ENCODE measurements at regions not wholly inside any gene's neighbourhood (a gene's known extent, or its start where the extent isn't known, plus 50 kb on each side); places are given as distances from the start of the nearest gene placed in this dataset.
"Not testable (repeated sequence)": the region's sequence is repeated elsewhere in the genome, so short reads cannot be mapped to it uniquely, and the experiment has no call there.

- no peak for DNase-seq
Observed at GRCh38 chr1:47689894-47690293, 252.1 kb downstream of the FOXD2 start.

DNA sequence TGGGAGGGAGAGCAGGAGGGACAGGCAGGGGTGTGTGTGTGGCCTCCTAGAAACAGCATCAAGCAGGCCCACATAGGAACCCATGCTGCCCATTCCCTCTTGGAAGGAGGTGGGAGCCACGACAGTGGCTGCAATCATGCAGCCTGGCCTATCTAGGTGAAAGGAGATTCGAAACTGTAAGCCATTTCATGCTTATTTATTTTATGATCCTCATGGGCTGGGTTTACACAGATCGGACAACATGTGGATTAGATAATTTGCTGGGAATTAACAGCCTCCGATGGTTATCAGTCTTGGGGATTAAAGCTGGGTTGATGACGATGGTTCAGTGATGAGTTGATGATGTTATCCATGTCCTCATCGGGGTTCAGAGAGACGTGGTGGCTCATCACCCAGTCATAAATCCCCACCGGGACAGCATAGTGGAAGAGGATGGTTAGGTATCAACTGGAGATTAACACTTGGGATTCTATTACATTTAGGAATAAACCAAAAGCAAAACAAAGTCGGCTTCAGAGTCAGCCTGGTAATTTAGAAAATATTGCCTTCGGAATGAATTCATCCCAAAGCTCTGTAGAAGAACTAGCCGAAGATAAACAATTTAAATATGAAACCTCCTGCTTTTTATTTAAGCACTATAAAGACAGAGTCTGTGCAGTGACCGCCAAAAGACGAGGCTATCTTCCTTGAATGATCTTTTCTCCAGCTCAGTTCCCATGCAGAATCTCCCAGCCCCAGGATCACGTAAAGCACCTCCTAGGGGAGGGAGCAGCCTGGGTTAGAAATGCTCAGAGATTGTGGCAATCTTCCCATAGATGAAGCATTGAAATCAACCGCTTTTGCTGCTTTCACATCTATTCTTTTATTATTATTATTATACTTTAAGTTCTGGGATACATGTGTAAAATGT lies 252.8 kb downstream of the FOXD2 start:
- DNase-seq: no peak

DNA sequence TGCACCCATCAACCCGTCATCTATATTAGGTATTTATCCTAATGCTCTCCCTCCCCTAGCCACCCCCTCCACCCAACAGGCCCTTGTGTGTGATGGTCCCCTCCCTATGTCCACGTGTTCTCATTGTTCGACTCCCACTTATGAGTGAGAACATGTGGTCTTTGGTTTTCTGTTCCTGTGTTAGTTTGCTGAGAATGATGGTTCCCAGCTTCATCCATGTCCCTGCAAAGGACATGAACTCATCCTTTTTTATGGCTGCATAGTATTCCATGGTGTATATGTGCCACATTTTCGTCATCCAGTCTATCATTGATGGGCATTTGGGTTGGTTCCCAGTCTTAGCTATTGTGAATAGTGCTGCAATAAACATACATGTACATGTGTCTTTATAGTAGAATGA lies 253.4 kb downstream of the FOXD2 start:
- not testable (repeated sequence) for DNase-seq

GRCh38 chr1:47692196-47692595 lies 254.4 kb downstream of the FOXD2 start:
- DNase-seq: no peak

- DNase-seq: no peak
Observed at GRCh38 chr1:47693115-47693514, 255.3 kb downstream of the FOXD2 start.

- no peak for DNase-seq
Observed at GRCh38 chr1:47694011-47694890, 256.4 kb downstream of the FOXD2 start.

- DNase-seq: no peak
Observed at GRCh38 chr1:47696404-47696736, 258.5 kb downstream of the FOXD2 start.

- no peak for DNase-seq
Observed at GRCh38 chr1:47696737-47697441, 259.0 kb downstream of the FOXD2 start.

- no peak for DNase-seq
Observed at GRCh38 chr1:47697616-47698335, 259.9 kb downstream of the FOXD2 start.

DNA sequence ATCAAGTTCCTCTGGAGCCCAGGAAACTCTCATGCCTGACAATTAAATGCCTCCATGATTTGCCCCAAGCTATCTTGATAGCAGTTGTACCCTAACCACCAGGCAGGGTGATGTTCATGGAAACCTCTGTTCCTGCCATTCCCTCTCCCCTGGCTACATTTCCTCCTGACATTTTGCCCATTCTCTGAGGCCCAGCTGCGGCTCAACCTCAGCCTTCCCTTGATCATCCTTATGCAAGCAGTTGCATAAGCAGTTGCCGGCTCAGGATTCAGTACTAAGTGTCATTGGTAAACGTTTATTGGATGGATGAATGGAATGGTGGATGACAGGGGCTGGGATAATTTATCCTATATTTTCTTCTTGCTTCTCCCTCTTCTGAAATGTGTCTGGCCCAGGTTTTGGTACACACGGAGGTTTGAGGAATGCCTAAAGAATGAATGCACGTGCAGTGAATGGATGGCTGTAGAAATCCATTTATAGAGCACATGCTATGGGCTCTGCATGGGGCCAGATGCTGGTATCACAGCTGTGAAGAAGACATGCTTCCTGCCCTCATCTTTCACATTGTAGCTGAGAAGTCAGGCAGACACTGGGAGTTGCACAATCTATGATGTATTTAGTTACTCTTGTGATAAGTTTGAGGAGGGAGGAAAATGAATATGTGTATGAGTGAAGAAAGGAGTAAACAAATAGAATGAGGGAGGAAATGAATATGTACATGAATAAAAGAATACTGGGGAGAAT lies 261.8 kb downstream of the FOXD2 start:
- DNase-seq: no peak

GRCh38 chr1:47701283-47701682 lies 263.4 kb downstream of the FOXD2 start:
- DNase-seq: no peak

DNA sequence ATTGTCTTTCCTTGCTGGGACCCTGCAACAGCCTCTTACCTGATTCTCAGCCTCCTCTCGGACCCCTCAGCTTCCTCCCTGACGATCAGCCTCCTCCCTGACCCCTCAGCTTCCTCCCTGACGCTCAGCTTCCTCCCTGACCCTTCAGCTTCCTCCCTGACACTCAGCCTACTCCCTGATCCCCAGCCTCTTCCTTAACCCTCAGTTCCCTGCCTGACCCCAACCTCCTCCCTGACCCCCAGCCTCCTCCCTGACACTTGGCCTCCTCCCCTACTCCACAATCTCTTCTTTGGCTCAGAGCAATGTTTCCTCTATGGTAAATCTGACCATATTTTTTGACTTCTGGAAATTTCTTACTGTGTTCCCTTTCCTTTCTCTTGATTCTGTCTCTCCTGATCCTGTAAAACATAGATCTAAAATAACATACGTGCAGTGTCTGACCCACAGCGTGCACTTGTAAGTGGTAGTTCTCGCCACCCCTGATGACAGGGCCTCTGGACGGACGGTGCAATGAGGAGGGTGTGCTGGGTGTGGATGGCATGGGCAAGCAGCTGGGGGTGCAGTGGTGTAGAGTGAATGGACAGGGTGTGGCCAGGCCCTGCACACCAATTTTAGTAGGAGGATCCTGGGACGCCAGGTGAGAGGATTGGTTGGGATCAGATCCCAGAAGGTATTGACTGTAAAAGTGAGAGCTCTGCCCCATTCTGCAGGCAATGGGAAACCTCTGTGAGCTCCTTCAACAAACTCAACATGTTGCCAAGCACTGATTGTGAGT lies 264.1 kb downstream of the FOXD2 start:
- DNase-seq: no peak

DNA sequence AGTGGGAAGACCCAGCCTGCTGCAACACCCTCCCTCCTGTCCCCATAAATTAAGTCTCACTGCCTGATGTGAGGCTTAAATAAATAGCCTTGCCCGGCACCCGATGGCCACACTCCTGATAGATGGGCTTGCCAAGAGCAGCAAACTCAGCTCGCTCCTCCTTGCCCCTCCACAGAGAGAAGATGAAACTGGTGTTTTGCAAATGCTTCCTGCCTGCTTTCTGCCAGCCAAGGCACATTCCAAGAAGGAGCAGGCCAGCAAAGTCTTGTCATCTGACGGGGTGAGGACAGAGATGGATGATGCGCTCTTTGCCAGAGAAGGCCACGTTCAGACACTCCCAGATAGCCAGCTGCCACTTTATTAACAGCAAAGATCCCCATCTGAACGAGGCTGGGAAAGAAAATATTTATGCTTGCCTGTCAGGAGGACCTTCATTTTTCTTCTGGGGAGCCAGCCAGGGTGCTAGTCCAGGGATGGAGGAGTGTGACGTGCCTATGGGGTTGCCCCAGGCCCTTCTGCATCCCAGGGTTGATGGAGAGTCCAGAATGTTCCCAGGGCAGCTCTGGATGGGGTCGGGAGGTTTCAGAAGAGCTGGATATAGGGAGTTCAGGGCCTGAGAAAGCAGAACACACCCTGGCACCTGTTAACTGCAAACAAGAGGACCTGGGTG lies 265.4 kb downstream of the FOXD2 start:
- no peak for DNase-seq

DNA sequence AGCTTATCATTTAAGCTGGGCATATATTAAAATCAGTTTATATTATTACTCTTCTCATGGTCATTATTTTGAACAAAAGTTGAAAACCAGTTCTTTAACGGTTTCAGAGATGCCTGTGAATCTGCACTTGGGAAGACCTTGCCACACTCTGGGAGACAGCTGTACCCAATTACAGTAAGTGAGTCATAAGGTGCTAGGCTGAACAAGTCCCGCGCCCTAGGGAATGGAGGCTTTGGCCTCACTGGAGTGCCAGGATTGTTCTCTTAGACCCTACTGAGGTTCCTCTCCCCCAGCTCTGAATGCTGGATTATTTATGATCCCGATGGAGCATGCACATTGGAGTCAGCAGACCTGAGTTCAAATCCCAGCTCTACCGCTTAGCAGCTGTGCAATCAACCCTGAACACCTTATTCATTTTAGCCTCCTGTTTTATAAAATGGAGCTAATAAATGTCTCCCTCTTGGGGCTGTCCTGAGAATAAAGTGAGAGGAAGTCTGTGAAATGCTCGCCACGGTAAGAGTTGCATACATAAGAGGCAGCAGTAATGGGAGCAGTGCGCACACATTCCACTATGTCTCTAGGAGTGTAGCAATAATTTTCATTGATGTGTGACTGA lies 266.2 kb downstream of the FOXD2 start:
- DNase-seq: no peak

- DNase-seq: no peak
Observed at GRCh38 chr1:47705517-47706130, 267.8 kb downstream of the FOXD2 start.

- DNase-seq: no peak
Observed at GRCh38 chr1:47707503-47707902, 269.7 kb downstream of the FOXD2 start.

DNA sequence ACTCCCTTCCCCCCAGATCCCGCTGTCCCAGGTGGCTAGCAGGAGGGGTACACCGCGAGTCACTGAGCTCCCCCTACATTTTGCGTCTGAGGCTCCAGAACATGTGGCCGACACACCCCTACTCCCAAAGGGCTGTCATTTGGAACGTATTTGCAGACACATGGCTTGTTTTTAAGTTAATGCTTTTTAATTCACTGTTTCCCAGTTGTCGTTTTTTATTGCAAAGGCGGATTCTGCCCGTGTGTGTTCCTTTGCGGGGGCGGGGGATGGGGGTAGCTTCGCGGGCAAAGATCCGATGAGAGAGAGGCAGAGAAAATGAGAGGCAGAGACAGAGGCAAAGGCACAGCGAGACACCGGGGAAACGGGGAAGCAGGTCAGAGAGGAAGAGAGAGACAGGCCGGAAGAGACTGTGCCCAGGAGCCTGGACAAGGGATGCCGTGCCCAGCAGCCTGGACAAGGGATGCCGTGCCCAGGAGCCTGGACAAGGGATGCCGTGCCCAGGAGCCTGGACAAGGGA lies 270.2 kb downstream of the FOXD2 start:
- no peak for DNase-seq

- DNase-seq: no peak
Observed at GRCh38 chr1:47708658-47709018, 270.8 kb downstream of the FOXD2 start.

All from activated CD4-positive, alpha-beta T cell treated with anti-CD3 and anti-CD28 coated beads for 4 hours (primary cell).